ENCODE measurements at regions not wholly inside any gene's neighbourhood (a gene's known extent, or its start where the extent isn't known, plus 50 kb on each side); places are given as distances from the start of the nearest gene placed in this dataset.

DNA sequence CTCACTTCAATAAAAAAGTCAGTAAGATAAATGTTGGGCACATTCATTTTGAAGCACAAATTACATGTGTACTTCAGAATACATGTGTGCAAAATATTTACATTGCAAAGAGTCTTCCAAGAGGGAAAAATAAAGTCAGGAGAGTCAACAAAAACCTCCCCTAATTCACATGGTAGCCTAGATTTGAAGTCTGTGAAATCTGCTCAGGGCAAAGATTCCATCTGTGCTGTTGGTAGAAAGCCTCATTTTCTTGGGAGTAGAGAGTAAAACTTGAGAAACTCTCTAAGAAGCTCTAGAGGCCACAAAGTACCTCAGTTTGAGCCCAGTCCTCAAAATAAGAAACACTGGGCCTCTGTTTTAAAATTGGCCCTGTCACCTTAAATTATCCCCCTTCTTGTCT is 303.4 kb downstream of the RAB28 start:
- TF ChIP-seq, protein P1, sequence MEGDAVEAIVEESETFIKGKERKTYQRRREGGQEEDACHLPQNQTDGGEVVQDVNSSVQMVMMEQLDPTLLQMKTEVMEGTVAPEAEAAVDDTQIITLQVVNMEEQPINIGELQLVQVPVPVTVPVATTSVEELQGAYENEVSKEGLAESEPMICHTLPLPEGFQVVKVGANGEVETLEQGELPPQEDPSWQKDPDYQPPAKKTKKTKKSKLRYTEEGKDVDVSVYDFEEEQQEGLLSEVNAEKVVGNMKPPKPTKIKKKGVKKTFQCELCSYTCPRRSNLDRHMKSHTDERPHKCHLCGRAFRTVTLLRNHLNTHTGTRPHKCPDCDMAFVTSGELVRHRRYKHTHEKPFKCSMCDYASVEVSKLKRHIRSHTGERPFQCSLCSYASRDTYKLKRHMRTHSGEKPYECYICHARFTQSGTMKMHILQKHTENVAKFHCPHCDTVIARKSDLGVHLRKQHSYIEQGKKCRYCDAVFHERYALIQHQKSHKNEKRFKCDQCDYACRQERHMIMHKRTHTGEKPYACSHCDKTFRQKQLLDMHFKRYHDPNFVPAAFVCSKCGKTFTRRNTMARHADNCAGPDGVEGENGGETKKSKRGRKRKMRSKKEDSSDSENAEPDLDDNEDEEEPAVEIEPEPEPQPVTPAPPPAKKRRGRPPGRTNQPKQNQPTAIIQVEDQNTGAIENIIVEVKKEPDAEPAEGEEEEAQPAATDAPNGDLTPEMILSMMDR (conservative IDR thresholded peaks at IDR 0.05; ENCODE audit: low read depth, low read length): no peak
- no peak overlapping the region for H3K4me3 ChIP-seq (ENCODE audit: low read depth, low read length)
- no peak for DNase-seq (ENCODE audit: low read depth)

DNA sequence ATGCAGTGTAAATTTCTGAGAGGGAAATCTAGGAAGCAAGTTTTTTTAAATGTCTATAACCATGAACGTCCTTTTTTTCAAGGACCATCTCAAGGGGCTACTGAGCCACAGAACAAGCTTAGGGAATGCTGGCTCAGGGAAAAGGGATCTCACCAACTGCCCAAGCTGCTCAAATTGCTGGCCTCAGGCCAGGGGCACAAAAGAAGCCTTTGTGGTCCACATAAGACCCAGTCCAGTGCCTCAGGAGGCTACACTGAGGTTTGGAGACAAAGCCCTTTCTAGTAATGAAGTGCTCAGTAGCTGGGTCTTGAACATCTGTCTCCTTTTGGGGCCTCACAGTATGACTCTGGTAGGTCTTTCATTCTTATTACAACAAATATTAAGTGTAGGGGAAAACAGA is 305.5 kb downstream of the RAB28 start:
- DNase-seq (ENCODE audit: low read depth): no peak
- TF ChIP-seq, protein P1 (conservative IDR thresholded peaks at IDR 0.05; ENCODE audit: low read depth, low read length): no peak

DNA sequence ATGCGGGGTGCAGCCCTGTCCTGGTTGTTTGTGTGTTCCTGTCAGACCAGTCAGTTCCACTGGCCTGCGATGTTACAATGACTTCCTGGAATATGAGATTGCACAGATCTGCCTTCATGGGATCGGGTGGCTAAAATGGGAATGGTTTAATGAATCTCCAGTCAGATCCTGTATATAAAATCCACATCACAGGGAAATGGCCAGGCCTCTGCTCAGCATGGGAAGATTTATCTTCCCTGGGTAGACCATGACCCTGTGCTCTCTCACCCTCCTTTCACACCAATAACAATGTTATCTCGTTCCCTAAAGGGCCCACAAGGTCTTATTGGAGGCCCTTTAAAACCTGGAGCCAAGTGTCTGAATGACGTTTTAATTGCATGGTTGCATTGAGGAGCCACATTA is 307.4 kb downstream of the RAB28 start:
- no peak overlapping the region for H3K4me3 ChIP-seq (ENCODE audit: low read depth, low read length)
- TF ChIP-seq, protein P1 (conservative IDR thresholded peaks at IDR 0.05; ENCODE audit: low read depth, low read length): no peak
- DNase-seq (ENCODE audit: low read depth): no peak

More for the DNA sequence above, 305.5 kb downstream of the RAB28 start:
- H3K4me3 ChIP-seq (ENCODE audit: low read depth, low read length): no peak overlapping the region

DNA sequence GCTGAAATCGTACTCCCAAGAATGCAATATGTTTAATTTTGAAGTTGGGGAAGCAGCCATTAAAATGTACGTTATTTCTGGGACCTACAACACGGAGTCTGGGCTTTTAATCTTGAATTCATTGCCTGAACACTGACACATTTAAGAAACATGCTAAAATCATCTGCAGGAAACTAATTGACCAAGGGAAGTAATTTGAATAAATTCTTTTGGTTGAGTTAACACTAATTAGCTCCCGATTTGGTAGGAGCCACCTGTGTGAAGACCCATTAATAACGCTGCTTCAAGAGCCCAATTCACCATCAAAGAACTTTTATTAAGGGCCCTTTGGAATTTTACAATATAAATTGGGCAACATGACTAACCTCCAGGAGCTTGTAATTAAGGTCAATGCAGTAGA is 309.2 kb downstream of the RAB28 start:
- H3K4me3 ChIP-seq (ENCODE audit: low read depth, low read length): no peak overlapping the region
- TF ChIP-seq, protein P1 (conservative IDR thresholded peaks at IDR 0.05; ENCODE audit: low read depth, low read length): no peak
- no peak for DNase-seq (ENCODE audit: low read depth)

DNA sequence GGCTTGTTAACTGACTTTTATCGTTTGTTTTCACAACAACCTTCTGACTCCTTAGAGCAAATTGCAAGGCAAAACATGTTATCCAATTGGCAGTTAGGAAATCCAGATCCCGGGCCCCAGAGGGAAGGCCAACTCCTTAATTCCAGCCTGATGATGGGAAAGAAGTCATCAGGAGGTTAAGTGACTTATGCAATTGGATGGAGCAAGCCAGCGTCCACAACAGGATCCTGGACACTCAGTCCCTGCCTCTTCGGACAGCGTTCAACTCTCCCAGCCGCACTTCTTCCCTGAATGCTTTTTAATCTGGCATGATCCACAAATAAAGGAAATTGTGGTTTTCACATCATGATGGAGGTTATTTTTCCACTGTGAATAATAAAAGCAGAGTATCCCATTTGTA is 310.1 kb downstream of the RAB28 start:
- DNase-seq (ENCODE audit: low read depth): no peak
- TF ChIP-seq, protein P1 (conservative IDR thresholded peaks at IDR 0.05; ENCODE audit: low read depth, low read length): no peak
- no peak overlapping the region for H3K4me3 ChIP-seq (ENCODE audit: low read depth, low read length)

DNA sequence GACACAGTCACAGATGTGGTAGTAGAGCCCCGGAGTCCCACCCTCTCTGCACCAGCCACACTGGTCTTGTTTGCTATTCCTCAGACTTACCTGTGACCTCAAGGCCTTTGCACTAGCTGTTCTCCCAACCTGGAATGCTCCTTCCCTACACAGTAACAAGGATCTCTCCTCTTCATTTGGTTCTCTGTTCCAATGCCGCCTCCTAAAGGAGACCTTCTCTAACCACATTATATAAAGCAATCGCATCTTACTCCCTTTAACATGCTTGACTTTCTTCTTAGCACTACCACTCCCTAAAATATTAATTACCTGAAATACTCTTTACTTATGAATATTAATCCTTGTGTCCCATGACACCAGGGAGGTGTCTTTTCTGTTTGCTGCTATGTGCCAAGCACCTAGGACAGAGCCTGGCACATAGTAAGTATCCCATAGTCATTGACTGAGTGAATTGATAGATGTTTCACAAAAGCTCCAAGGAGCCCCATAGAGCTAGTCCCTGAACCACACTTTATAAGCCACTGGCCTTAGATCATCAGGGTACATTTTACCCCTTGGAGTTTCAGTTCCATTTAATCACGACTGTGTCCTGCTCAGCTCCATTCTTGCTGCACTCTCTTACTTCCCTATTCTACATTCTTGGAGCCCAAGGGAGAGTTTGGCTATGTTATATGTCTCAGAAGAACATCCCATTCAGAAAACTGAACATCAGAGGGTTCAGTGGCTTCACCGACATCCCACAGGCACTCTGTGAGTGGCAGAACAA is 312.7 kb downstream of the RAB28 start:
- no peak for DNase-seq (ENCODE audit: low read depth)
- TF ChIP-seq, protein P1 (conservative IDR thresholded peaks at IDR 0.05; ENCODE audit: low read depth, low read length): no peak
- no peak overlapping the region for H3K4me3 ChIP-seq (ENCODE audit: low read depth, low read length)

All from epithelial cell of proximal tubule (primary cell).